Pancreas (tissue), 10 donors: ENCODE measurements at regions not wholly inside any gene's neighbourhood (a gene's known extent, or its start where the extent isn't known, plus 50 kb on each side); places are given as distances from the start of the nearest gene placed in this dataset.

Experiments used
- ATAC-seq, 4 donors: fragments of 200-7000 bp; cut with Tn5 transposase; one replicate each; pipeline versions ENCODE4 v1.8.0 to v1.9.1; 2020; ENCODE audit warnings: mild to moderate bottlenecking in 4 of 4, moderate library complexity in 4 of 4
- DNase-seq, 6 donors: peaks; one replicate each; pipeline ENCODE4 v3.0.0-alpha.2; 2020
- FAIRE-seq: peaks from 2 replicates; lab custom pipeline; 2012; peaks lifted over from hg19 to GRCh38; lab: Jason Lieb, UNC
- H3K27ac ChIP-seq, 4 donors: fragments of 200-600 bp; sonication (generic); 1 replicate in 3 of 4; 2 replicates in 1 of 4; pipeline versions ENCODE4 v1.5.0 to v1.8.0; 2020
- H3K27me3 ChIP-seq, 4 donors: fragments of 200-600 bp; one replicate each; pipeline ENCODE4 v1.8.0; 2021
- H3K36me3 ChIP-seq, 3 donors: fragments of 200-600 bp; sonication (generic) in 1 of 3; one replicate each; pipeline versions ENCODE4 v1.5.0 to v1.8.0; 2020 to 2021
- H3K4me1 ChIP-seq, 3 donors: fragments of 200-600 bp; one replicate each; pipeline ENCODE4 v1.8.0; 2021
- H3K4me3 ChIP-seq, 4 donors: fragments of 200-600 bp; sonication (generic) in 2 of 4; one replicate each; pipeline versions ENCODE4 v1.5.0 to v1.8.0; 2020 to 2021
- H3K9me3 ChIP-seq, 4 donors: fragments of 200-600 bp; one replicate each; pipeline ENCODE4 v1.8.0; 2021
- CTCF ChIP-seq, 4 donors: fragments of 200-600 bp; sonication (generic) in 3 of 4; IDR thresholded peaks; one replicate each; pipeline versions ENCODE4 v1.5.0 to v1.8.0; 2021; ENCODE audit warnings: antibody characterized with exemption in 4 of 4
- WGBS, 2 donors: extraction: QIAGEN DNeasy Blood & Tissue Kit; methylation state at CpG; one replicate each; pipeline ENCODE4 v1.1.7; 2013; 5-methylcytosine and 5-hydroxymethylcytosine counted together
- intact Hi-C, 3 donors: fragments of 100-400 bp; cut with DNase I; formaldehyde crosslinking; loops; one replicate each; pipeline versions ENCODE4 v1.11.1 to v1.14.2; 2022
- donor health status: healthy with polysubstance abuse.
- donor health status: DM: no; HTN: no; CAD: no; lungs with moderate emphysema.
- donor health status: DM: no; HTN: no; CAD: no.
- donor health status: control.
- donor health status: control.
- donor health status: Bipolar disorder and iron deficiency.
- donor health status: DM: yes; HTN: yes; CAD: no.
- donor health status: DM: no; HTN: no; CAD: no.
- donor health status: DM: no; HTN: no; CAD: no.
- donor health status: DM: yes; HTN: yes; CAD: no.

- no peak for ATAC-seq
- TF ChIP-seq CTCF (IDR thresholded peaks at IDR 0.05): no peak
- WGBS, 2 donors: 39 to 48% methylated on average over 2 of the region's 2 CpGs
- Histone ChIP-seq H3K4me1 (no peaks in the 10 kb centered on the region), H3K27me3 (no peaks in the 10 kb centered on the region), H3K27ac (no peak overlapping the region), H3K4me3 (no peak overlapping the region), H3K9me3 (no peaks in the 10 kb centered on the region), H3K36me3 (no peaks in the 10 kb centered on the region)
- intact Hi-C loops: no loop called here
- DNase-seq: peak in 1 of 6 donors; percentile 16
- no peak for FAIRE-seq
These were observed 437.5 kb downstream of the MMUT start for GRCh38 chr6:49025273-49026240.

DNA sequence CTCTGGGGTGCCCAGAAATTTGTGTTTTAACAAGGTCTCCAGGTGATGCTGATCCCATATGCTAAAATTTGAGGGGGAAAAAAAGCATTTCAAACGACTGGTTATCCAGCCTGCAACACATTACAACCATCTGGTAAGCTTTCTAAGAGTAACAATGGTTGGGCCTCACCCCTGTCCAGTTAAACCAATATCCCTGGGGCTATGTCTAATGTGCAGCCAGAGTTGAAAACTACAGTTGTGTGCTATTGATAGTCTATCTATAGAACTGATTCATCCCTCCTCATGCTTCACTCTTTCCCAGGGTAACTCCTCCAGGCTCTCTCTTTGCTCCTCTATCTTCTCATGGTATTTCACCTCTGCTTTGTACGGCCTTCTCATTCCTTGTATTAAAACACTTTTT is 458.3 kb downstream of the MMUT start:
- Histone ChIP-seq H3K4me3 (no peak overlapping the region), H3K4me1 (no peaks in the 10 kb centered on the region), H3K36me3 (no peaks in the 10 kb centered on the region), H3K9me3 (no peaks in the 10 kb centered on the region), H3K27me3 (no peaks in the 10 kb centered on the region), H3K27ac (no peak overlapping the region)
- no peak for DNase-seq
- ATAC-seq: no peak
- no peak for TF ChIP-seq CTCF (IDR thresholded peaks at IDR 0.05)
- intact Hi-C loops: no loop called here
- 53 to 59% methylated on average over 2 of the region's 2 CpGs for WGBS, 2 donors
- no peak for FAIRE-seq

DNA sequence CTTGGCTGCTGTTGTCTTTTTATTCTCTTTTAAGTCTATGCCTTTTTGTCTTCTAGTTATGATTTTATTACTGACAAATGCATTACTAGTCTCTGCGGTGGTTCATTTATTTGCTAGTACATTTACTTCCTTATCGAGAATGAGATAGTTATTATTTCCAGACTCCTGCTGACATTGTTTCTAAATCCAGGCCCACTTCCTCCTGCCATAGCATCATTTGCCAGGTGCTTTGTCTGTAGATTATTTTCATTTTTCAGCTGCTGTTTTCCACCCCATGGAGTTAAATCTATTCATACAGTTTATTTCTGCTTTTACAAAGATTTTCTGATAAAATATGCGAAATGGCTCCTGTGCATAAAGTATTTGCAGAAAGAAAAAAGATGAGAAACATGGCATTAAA is 459.7 kb downstream of the MMUT start:
- intact Hi-C loops: no loop called here
- no peak for ATAC-seq
- Histone ChIP-seq H3K27me3 (no peaks in the 10 kb centered on the region), H3K4me1 (no peaks in the 10 kb centered on the region), H3K4me3 (no peak overlapping the region), H3K27ac (no peak overlapping the region), H3K9me3 (no peaks in the 10 kb centered on the region), H3K36me3 (no peaks in the 10 kb centered on the region)
- no peak for TF ChIP-seq CTCF (IDR thresholded peaks at IDR 0.05)
- no peak for FAIRE-seq
- 64 to 68% methylated on average over 3 of the region's 3 CpGs for WGBS, 2 donors
- no peak for DNase-seq

GRCh38 chr6:49001856-49002541 is 461.1 kb downstream of the MMUT start:
- ATAC-seq (no peak), DNase-seq (no peak), FAIRE-seq (no peak)
- no peak for TF ChIP-seq CTCF (IDR thresholded peaks at IDR 0.05)
- H3K9me3 ChIP-seq: no peaks in the 10 kb centered on the region
- no peak overlapping the region for H3K27ac ChIP-seq
- H3K27me3 ChIP-seq: no peaks in the 10 kb centered on the region
- no peak overlapping the region for H3K4me3 ChIP-seq
- intact Hi-C loops: no loop called here
- no peaks in the 10 kb centered on the region for H3K4me1 ChIP-seq
- no peaks in the 10 kb centered on the region for H3K36me3 ChIP-seq

- Histone ChIP-seq H3K9me3 (no peaks in the 10 kb centered on the region), H3K4me3 (no peak overlapping the region), H3K36me3 (no peaks in the 10 kb centered on the region), H3K27me3 (no peaks in the 10 kb centered on the region), H3K4me1 (no peaks in the 10 kb centered on the region), H3K27ac (no peak overlapping the region)
- intact Hi-C loops: no loop called here
- TF ChIP-seq CTCF (IDR thresholded peaks at IDR 0.05): no peak
- ATAC-seq (no peak), DNase-seq (no peak), FAIRE-seq (peak; percentile 98)
These were observed 464.5 kb downstream of the MMUT start for GRCh38 chr6:48998574-48998973.
